ENCODE measurements at regions not wholly inside any gene's neighbourhood (a gene's known extent, or its start where the extent isn't known, plus 50 kb on each side); places are given as distances from the start of the nearest gene placed in this dataset.

DNA sequence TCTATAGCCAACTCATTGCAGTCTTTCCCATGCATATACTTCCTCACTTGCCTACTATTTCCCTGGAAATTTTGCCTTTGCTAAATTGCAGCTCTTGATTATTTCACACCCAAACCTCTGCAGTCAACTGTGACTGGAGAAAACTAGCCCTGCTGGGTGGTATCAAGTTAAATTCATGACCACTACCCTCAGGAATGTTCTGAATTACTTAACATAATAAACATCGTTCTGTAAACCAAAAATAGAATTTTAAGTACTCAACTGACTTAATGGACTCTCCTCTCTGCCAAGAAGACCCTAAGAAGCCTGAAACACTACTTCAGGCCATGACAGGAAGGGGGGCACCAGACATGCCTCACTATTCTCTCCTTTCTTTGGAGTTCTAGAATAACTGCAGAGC is 1278.0 kb upstream of the GBE1 start:
- TF ChIP-seq GATA2 (IDR thresholded peaks at IDR 0.05; ENCODE audit: low read depth, low read length): no peak
- no peak for TF ChIP-seq GATA3 (IDR thresholded peaks at IDR 0.05; ENCODE audit: low read depth, low read length)
